ENCODE measurements at regions not wholly inside any gene's neighbourhood (a gene's known extent, or its start where the extent isn't known, plus 50 kb on each side); places are given as distances from the start of the nearest gene placed in this dataset.

GRCh38 chr9:84154320-84154719, 173.7 kb downstream of the RMI1 start:
- no peak overlapping the region for H3K4me3 ChIP-seq (replicated peaks in 1 of 2; ENCODE audit: low read depth in 1 of 2, low read length in 2 of 2)
- no peaks in the 10 kb centered on the region for H3K36me3 ChIP-seq (ENCODE audit: control insufficient read depth in 1 of 2, insufficient read depth in 2 of 2, low read length in 2 of 2)
- no peaks in the 10 kb centered on the region for H3K9me2 ChIP-seq (ENCODE audit: insufficient read depth)
- ATAC-seq (no peak), DNase-seq (ENCODE audit: low read depth, low spot score) (no peak)
- CTCF ChIA-PET = no interaction called here
- no peak for TF ChIP-seq EZH2phosphoT487 (IDR thresholded peaks at IDR 0.05; ENCODE audit: borderline replicate concordance)
- TF ChIP-seq MAX (IDR thresholded peaks at IDR 0.05) = no peak
- no peak for TF ChIP-seq REST (IDR thresholded peaks at IDR 0.05; ENCODE audit: low read depth)
- no peak for TF ChIP-seq EZH2 (IDR thresholded peaks at IDR 0.05)
- TF ChIP-seq YY1 (IDR thresholded peaks at IDR 0.05; ENCODE audit: extremely low read depth, insufficient replicate concordance, low read depth, low read length) = no peak
- TF ChIP-seq ELF1 (IDR thresholded peaks at IDR 0.05; ENCODE audit: borderline replicate concordance, low read depth) = no peak
- TF ChIP-seq ZNF274 (IDR thresholded peaks at IDR 0.05; ENCODE audit: low read depth, low read length) = no peak
- H3K9ac ChIP-seq (ENCODE audit: low read length) = no peak overlapping the region
- no peaks in the 10 kb centered on the region for H4K20me1 ChIP-seq (ENCODE audit: insufficient read depth)
- no peak overlapping the region for H3K27ac ChIP-seq (ENCODE audit: low read depth, low read length)
- intact Hi-C loops (cut with micrococcal nuclease) = no loop called here
- BruUV-seq (replicated peaks) = no TSS peak
- POLR2A ChIA-PET = no interaction called here
- RAD21 ChIA-PET (ENCODE audit: low non-redundant PET in 1 of 2, low total read pairs in 2 of 2, uncharacterized antibody in 2 of 2, unreplicated experiment in 2 of 2) = no interaction called here
- H2AFZ ChIP-seq (ENCODE audit: low read depth, low read length, poor library complexity, severe bottlenecking) = no peak overlapping the region
- H3K4me2 ChIP-seq (ENCODE audit: low read length) = no peak overlapping the region
- H3K9me3 ChIP-seq (ENCODE audit: control insufficient read depth in 1 of 2, insufficient read depth in 1 of 2, low read depth in 1 of 2, low read length in 2 of 2) = no peaks in the 10 kb centered on the region
- no peaks in the 10 kb centered on the region for H3K79me2 ChIP-seq (ENCODE audit: insufficient read depth, low read length)
- no peaks in the 10 kb centered on the region for H3K4me1 ChIP-seq (ENCODE audit: control insufficient read depth in 1 of 2, insufficient read depth in 2 of 2, low read length in 2 of 2)
- no peaks in the 10 kb centered on the region for H3K27me3 ChIP-seq (ENCODE audit: insufficient read depth, low read length)

Measured in HCT116 (cell line).